IMR-90 (cell line): ENCODE measurements at regions not wholly inside any gene's neighbourhood (a gene's known extent, or its start where the extent isn't known, plus 50 kb on each side); places are given as distances from the start of the nearest gene placed in this dataset.

Experiments
- ATAC-seq: fragments of 200-7000 bp; cut with Tn5 transposase; 2 replicates; pipeline ENCODE4 v1.9.1; 2020; ENCODE audit warnings: low read depth, mild to moderate bottlenecking, moderate library complexity
- BruUV-seq: library from RNA; stranded (reverse); fragments of 400-500 nt; replicated peaks from 2 replicates; lab custom pipeline; 2021; lab: Mats Ljungman, UMichigan
- CTCF ChIA-PET: fragments of 300-600 bp; formaldehyde crosslinking; extraction: SDS; loops from one replicate; lab custom pipeline; 2021; ENCODE audit warnings: antibody characterized with exemption; lab: Yijun Ruan, JAX
- POLR2A ChIA-PET: fragments of 300-600 bp; sonication (Branson Sonifier 250); formaldehyde crosslinking; loops from one replicate; lab custom pipeline; 2022; ENCODE audit warnings: antibody characterized with exemption; ENCODE audit not compliant: unreplicated experiment; lab: Charles Lee
- DNase-seq: peaks from one replicate; pipeline ENCODE4 v3.0.0; 2013
- H2AFZ ChIP-seq: replicated peaks from 2 replicates; pipeline ENCODE3; 2013; ENCODE audit warnings: low read length, mild to moderate bottlenecking; ENCODE audit not compliant: poor library complexity
- H2AK5ac ChIP-seq: 2 replicates; pipeline ENCODE4 v1.6.1; 2013; ENCODE audit warnings: low read depth, low read length, inconsistent platforms
- H2AK9ac ChIP-seq: replicated peaks from 2 replicates; pipeline ENCODE3; 2013; ENCODE audit warnings: mild to moderate bottlenecking, low read depth, low read length, moderate library complexity; ENCODE audit not compliant: poor library complexity
- H2BK120ac ChIP-seq: 2 replicates; pipeline ENCODE4 v1.6.1; 2013; ENCODE audit warnings: low read depth, low read length, inconsistent platforms
- H2BK15ac ChIP-seq: 3 replicates; pipeline ENCODE4 v1.6.1; 2013; ENCODE audit warnings: low read depth, low read length, inconsistent platforms
- H2BK20ac ChIP-seq: 2 replicates; pipeline ENCODE4 v1.6.1; 2013; ENCODE audit warnings: low read depth, mild to moderate bottlenecking, inconsistent platforms, low read length, moderate library complexity
- H2BK5ac ChIP-seq: 2 replicates; pipeline ENCODE4 v1.6.1; 2013; ENCODE audit warnings: mild to moderate bottlenecking, low read depth, low read length, inconsistent platforms; ENCODE audit not compliant: poor library complexity, severe bottlenecking
- H3K14ac ChIP-seq: replicated peaks from 2 replicates; pipeline ENCODE4 v1.6.1; 2013; ENCODE audit warnings: low read depth, low read length, inconsistent platforms
- H3K18ac ChIP-seq: 2 replicates; pipeline ENCODE4 v1.6.1; 2013; ENCODE audit warnings: low read depth, low read length, control low read depth
- H3K23ac ChIP-seq: 2 replicates; pipeline ENCODE4 v1.6.1; 2013; ENCODE audit warnings: low read depth, low read length, inconsistent platforms
- H3K27ac ChIP-seq: 2 replicates; pipeline ENCODE4 v1.5.1; 2013; ENCODE audit warnings: mild to moderate bottlenecking, control low read depth, low read length; ENCODE audit not compliant: insufficient read depth
- H3K27me3 ChIP-seq: 2 replicates; pipeline ENCODE4 v1.6.1; 2013; ENCODE audit warnings: low read length; ENCODE audit not compliant: control insufficient read depth, insufficient read depth
- H3K36me3 ChIP-seq: 2 replicates; pipeline ENCODE4 v1.6.1; 2013; ENCODE audit warnings: low read length, mixed read lengths; ENCODE audit not compliant: control insufficient read depth, insufficient read depth
- H3K4ac ChIP-seq: 2 replicates; pipeline ENCODE4 v1.6.1; 2013; ENCODE audit warnings: low read depth, low read length, inconsistent platforms
- H3K4me1 ChIP-seq: 2 replicates; pipeline ENCODE4 v1.6.1; 2013; ENCODE audit warnings: low read length, mixed read lengths; ENCODE audit not compliant: control insufficient read depth, insufficient read depth
- H3K4me2 ChIP-seq: 2 replicates; pipeline ENCODE4 v1.6.1; 2013; ENCODE audit warnings: low read depth, mild to moderate bottlenecking, control low read depth, low read length, moderate library complexity
- H3K4me3 ChIP-seq: 2 replicates; pipeline ENCODE4 v1.5.1; 2013; ENCODE audit warnings: low read depth, mild to moderate bottlenecking, control low read depth, low read length, moderate library complexity; ENCODE audit not compliant: insufficient read depth
- H3K56ac ChIP-seq: 2 replicates; pipeline ENCODE4 v1.6.1; 2013; ENCODE audit warnings: low read length, inconsistent platforms; ENCODE audit not compliant: insufficient read depth; ENCODE audit errors: extremely low read depth
- H3K79me1 ChIP-seq, 2 experiments: 2 replicates each; pipeline ENCODE4 v1.6.1; 2013; ENCODE audit warnings: low read length in 2 of 2, inconsistent platforms in 1 of 2, low read depth in 1 of 2
- H3K9ac ChIP-seq: 2 replicates; pipeline ENCODE4 v1.6.1; 2013; ENCODE audit warnings: low read depth, low read length, control low read depth
- H3K9me1 ChIP-seq: 2 replicates; pipeline ENCODE4 v1.6.1; 2013; ENCODE audit warnings: low read length, inconsistent platforms; ENCODE audit not compliant: insufficient read depth
- H3K9me3 ChIP-seq: 2 replicates; pipeline ENCODE4 v1.6.1; 2013; ENCODE audit warnings: low read length; ENCODE audit not compliant: control insufficient read depth, insufficient read depth
- H4K20me1 ChIP-seq: 2 replicates; pipeline ENCODE4 v1.6.1; 2013; ENCODE audit warnings: low read length, inconsistent platforms; ENCODE audit not compliant: insufficient read depth
- H4K5ac ChIP-seq: 2 replicates; pipeline ENCODE4 v1.6.1; 2013; ENCODE audit warnings: mild to moderate bottlenecking, low read depth, low read length, control low read depth
- H4K8ac ChIP-seq, 2 experiments: 2 replicates each; pipeline ENCODE4 v1.6.1; 2013; ENCODE audit warnings: low read depth in 2 of 2, low read length in 2 of 2, control low read depth in 1 of 2, inconsistent platforms in 1 of 2
- H4K91ac ChIP-seq: 2 replicates; pipeline ENCODE4 v1.6.1; 2013; ENCODE audit warnings: low read depth, low read length, inconsistent platforms; ENCODE audit not compliant: insufficient read depth
- CEBPB ChIP-seq: IDR thresholded peaks from 2 replicates; pipeline ENCODE4 v1.6.1; 2012; ENCODE audit warnings: low read depth, low read length, improper control_type of control experiment
- ELK1 ChIP-seq: fragments of 150-350 bp; IDR thresholded peaks from 2 replicates; pipeline ENCODE4 v1.6.1; 2016; ENCODE audit warnings: low read depth, mild to moderate bottlenecking, low read length, moderate library complexity, borderline replicate concordance
- NFE2L2 ChIP-seq: fragments of 150-350 bp; IDR thresholded peaks from 2 replicates; pipeline ENCODE4 v1.6.1; 2016; ENCODE audit warnings: low read depth, mild to moderate bottlenecking, low read length
- RCOR1 ChIP-seq: IDR thresholded peaks from 2 replicates; pipeline ENCODE4 v1.6.1; 2012; ENCODE audit warnings: mild to moderate bottlenecking, low read length, improper control_type of control experiment; ENCODE audit not compliant: insufficient replicate concordance
- SMC3 ChIP-seq: fragments of 150-350 bp; IDR thresholded peaks from 2 replicates; pipeline ENCODE4 v1.6.1; 2016; ENCODE audit warnings: low read depth, mild to moderate bottlenecking, antibody characterized with exemption, low read length, moderate library complexity
- WGBS, 2 experiments: methylation state at CpG; one replicate each; pipeline versions ENCODE4 v1.1.5 to v1.1.7; 2013; ENCODE audit warnings: missing lambda C conversion rate in 2 of 2; ENCODE audit not compliant: insufficient read length in 1 of 2; ENCODE audit errors: extremely low coverage in 2 of 2; 5-methylcytosine and 5-hydroxymethylcytosine counted together
- dilution Hi-C: fragments of 300-500 bp; cut with HindIII; formaldehyde crosslinking; loops from one replicate; pipeline ENCODE4 v1.14.3; 2018; ENCODE audit warnings: low sequenced_read_pairs; ENCODE audit not compliant: unreplicated experiment
- in situ Hi-C: fragments of 300-500 bp; cut with MboI; formaldehyde crosslinking; loops from 3 replicates; pipeline ENCODE4 v1.14.3; 2019; ENCODE audit warnings: low sequenced_read_pairs, inconsistent platforms, mixed read lengths
- intact Hi-C: fragments of 100-400 bp; cut with micrococcal nuclease; formaldehyde crosslinking; loops from 2 replicates; pipeline ENCODE4 v1.10.0; 2022
- TF ChIP-seq, protein P1 (sequence below): fragments of 150-350 bp; IDR thresholded peaks from 2 replicates; pipeline ENCODE4 v1.6.1; 2017; ENCODE audit warnings: mild to moderate bottlenecking, antibody characterized with exemption, low read length, low read depth

GRCh38 chr13:109986851-109987250, 200.5 kb upstream of the IRS2 start:
- no peaks in the 10 kb centered on the region for H3K36me3 ChIP-seq
- no peak overlapping the region for H3K14ac ChIP-seq
- no peak overlapping the region for H2BK20ac ChIP-seq
- H3K27ac ChIP-seq, result no peak overlapping the region
- peaks cover 12% of the 10 kb centered on the region; the same call in 1 of the 2 replicates for H3K9me1 ChIP-seq
- ChIA-PET POLR2A (no interaction called here), CTCF (no interaction called here)
- H3K9ac ChIP-seq, result no peak overlapping the region
- H3K4ac ChIP-seq, result no peak overlapping the region; the same call in 1 of the 2 replicates
- H2AK5ac ChIP-seq, result no peak overlapping the region
- H3K23ac ChIP-seq, result no peak overlapping the region
- H2BK120ac ChIP-seq, result no peak overlapping the region
- H3K4me1 ChIP-seq, result peaks cover 12% of the 10 kb centered on the region
- no peak overlapping the region for H2BK5ac ChIP-seq
- no peak overlapping the region for H4K8ac ChIP-seq
- TF ChIP-seq, protein P1, sequence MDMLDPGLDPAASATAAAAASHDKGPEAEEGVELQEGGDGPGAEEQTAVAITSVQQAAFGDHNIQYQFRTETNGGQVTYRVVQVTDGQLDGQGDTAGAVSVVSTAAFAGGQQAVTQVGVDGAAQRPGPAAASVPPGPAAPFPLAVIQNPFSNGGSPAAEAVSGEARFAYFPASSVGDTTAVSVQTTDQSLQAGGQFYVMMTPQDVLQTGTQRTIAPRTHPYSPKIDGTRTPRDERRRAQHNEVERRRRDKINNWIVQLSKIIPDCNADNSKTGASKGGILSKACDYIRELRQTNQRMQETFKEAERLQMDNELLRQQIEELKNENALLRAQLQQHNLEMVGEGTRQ, result no peak
- TF ChIP-seq ELK1 (no peak), NFE2L2 (no peak), SMC3 (no peak), CEBPB (no peak), RCOR1 (no peak)
- no peak overlapping the region for H2BK15ac ChIP-seq
- no peak overlapping the region for H2AFZ ChIP-seq
- H3K18ac ChIP-seq, result no peak overlapping the region
- H4K20me1 ChIP-seq, result no peaks in the 10 kb centered on the region
- H4K91ac ChIP-seq, result no peak overlapping the region
- H3K56ac ChIP-seq, result no peak overlapping the region
- ATAC-seq (no peak), DNase-seq (no peak)
- H3K4me2 ChIP-seq, result no peak overlapping the region
- H3K79me1 ChIP-seq, result no peaks in the 10 kb centered on the region
- in situ Hi-C loops, result no loop called here
- 100% methylated on average over 1 of the region's 1 CpG; no CpG with 5 or more reads in 1 of the 2 experiments for WGBS, 2 experiments
- no peaks in the 10 kb centered on the region for H3K27me3 ChIP-seq
- no peak overlapping the region for H4K5ac ChIP-seq
- no peaks in the 10 kb centered on the region for H3K9me3 ChIP-seq
- no peak overlapping the region for H3K4me3 ChIP-seq
- intact Hi-C loops, result no loop called here
- no peak overlapping the region for H2AK9ac ChIP-seq
- dilution Hi-C loops, result no loop called here
- BruUV-seq, result no TSS peak
